HG03039 (cell line): ENCODE measurements at regions not wholly inside any gene's neighbourhood (a gene's known extent, or its start where the extent isn't known, plus 50 kb on each side); places are given as distances from the start of the nearest gene placed in this dataset.

Experiments
- ATAC-seq: cut with Tn5 transposase; IDR thresholded peaks from one replicate; pipeline ENCODE4 v1.9.1; 2021; ENCODE audit warnings: mild to moderate bottlenecking, moderate library complexity; ENCODE audit not compliant: unreplicated experiment

DNA sequence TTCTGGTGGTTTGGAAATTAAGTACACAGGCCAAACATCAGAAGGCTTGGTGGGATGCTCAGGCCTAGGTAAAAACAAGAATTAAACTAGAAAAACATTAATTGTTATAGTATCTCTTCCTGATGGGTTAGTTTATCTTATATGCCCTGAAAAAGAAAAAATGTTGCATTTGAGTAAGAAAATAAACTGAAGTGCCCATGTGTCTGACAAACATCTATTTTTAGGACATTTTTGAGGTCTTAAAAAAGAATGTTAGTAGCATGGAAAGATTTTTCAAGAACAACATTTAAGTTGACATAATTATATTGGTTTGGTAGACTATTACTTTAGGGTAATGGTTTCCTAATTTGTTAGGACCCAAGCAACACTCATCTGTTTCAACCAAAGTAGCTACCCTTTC lies 140.1 kb upstream of the RND3 start:
- no peak for ATAC-seq

DNA sequence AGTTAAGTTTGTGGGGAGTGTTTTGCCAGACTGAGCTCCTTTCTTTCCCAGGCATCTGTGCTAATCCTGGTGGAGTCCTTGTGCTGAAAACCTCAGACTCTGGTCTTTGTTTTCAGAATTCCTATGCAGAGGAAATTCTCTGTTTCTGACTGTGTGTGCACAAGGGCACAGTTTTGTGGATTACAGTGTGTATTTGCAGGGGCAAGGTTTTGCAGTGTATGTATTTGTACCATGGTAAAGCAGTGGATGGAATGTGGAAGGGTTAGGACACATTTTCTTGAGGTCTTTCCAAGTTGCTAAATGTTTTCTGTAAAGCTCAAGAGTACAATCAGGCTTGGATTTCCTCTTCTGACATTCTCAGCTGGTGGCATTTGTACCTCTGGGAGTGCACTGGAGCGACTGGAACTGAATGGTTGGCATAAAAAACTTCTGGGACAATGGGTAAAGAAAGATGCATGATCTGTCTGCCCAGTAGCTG lies 139.5 kb upstream of the RND3 start:
- ATAC-seq: no peak

DNA sequence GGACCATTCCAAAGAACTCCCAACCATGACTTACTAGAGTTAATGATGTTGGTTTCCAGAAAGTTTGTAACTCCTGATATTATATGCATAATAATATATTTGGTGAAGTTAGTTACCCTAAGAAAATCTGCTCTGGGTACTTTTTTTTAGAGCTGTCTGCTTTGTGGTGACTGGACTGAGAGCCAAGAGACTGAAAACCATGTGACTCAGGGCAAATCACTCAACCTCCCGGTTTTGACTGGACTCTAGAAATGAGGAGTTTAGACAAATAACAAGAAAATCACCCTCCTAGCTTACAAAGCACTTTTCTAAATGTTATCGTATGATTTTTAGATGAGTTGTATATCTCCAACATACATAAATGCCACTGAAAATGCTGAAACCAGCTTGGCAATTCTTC lies 138.3 kb upstream of the RND3 start:
- no peak for ATAC-seq

DNA sequence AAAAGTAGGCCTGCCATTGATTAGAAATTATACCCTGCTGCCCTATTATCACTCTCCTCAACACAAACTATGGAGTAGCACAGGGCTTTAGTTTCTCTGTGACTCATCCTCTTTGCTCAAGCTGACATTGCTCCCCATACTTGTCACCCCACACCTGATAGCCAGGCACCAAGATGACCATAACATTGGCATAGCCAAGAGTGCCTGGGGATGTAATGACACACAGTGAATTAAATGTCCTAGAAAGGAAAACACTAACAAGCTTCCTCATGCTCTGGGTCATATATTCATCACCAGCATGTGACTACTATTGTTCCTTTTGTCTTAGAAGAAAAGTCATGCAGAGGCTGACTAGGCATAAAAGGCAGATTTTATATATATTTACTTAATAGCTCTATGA lies 137.8 kb upstream of the RND3 start:
- no peak for ATAC-seq

DNA sequence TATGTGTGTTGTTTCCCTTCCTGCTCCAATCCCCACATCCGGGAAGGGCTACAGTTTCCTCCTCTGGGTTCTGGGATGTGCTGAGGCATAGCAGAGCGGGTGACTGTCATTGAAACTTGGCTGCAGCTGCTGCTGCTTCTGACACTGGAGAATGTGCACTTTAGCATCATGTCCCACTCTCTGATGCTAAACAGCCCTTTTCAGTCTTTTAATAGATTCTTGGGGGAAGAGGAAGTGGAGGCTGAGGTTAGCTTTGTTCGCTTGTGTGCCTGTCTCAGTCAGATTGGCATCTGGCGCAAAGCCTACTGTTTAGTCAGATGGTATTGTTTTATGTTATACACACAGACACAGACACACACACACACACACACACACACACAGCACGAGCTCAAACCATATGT lies 136.5 kb upstream of the RND3 start:
- no peak for ATAC-seq

DNA sequence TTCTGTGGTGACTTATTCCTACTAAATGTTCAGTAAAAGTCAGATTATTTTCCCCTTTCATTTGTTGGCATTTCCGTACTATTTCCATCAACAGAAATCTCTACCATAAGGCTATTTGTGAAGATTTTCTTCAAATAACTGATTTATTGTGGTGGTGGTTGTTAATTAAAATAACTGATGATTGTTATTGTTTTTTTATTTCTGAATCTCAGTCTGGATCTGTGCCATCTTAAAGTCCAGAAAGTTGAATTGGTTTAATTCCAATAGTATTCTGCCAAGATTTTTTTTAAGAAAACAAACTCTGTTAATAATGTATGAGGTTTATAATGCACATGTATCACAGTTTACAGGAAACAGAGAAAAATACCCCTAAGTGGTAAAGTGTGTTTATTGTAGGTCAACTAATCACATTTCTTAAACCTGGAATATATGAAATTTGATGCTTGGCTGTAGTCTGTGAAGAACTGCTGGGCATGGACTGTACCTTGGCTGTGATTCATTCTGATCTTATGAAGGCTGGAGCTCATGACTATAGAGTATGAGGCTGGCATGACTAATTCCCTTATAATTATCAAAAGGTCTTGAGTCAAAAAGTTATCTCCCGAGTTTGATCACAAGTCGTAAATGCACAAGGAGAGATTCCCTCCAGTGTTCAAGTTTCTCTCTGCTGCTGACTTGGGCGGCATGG lies 134.2 kb upstream of the RND3 start:
- no peak for ATAC-seq

DNA sequence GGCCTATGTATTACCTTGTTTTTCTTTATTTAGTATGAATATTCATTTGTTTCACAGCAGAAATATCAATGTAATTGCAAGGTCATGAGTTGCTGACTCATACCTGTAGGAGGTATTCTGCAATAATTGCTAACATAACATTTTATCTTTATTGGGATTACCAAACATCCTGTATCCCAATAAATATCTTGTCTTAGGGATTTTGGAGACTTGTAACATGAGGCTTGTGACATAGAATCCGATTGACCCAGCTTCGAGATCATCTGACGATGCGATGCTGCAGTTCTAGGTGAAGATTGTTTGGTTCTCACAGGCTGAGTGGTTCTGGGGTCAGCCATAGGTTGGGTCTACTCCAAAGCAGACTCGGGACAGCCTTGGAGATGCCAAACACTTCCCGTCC lies 133.4 kb upstream of the RND3 start:
- no peak for ATAC-seq

DNA sequence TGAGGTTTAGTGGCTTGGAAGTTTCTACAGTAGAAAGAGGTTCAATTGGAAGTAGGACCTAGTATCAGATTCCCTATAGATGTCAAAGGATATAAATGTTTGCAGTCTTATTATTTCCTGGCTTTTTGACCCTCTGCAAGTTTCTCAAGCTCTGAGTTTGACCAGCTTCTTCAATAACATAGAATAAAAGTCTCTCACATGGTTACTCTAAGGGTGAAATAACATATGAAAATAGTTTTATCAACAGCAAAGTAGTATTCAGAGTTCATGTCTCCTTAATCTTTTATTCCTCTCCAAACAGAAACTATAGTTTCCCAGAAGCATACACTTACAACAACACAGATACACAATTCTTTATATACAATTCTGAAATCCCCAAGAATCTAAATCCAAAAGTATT lies 132.9 kb upstream of the RND3 start:
- no peak for ATAC-seq

DNA sequence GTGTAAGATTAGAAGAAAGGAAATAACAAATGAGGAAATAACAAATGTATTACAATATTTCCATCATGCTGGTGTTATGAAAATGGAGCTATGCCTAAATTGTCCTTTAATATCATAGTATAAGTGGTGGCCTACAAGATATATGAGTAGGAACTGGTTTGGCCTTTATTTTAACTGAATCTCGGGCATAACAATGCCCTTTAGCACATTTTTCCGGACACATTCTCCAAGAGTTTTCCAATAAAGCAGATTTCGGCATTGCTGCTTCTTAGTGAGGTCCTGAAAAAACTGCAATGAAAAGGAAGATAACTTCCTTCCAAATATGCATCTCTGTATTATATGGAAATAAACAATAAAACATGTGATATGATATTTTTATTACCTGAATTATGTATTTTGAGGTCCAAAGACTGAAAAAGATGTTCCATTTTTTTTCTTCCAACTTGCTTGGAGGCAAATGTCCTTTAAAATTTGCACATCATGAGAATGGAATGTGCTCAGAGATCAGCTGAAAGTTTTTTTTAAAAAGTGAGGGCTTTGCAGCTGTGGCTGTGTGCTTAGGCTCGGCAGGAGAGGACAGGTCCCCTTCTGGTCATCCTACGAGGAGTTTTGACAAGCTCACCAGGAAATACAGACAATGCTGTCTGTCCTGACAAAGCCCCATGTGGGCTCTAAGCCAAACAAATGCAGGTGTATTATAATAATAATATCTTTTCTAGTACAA lies 132.3 kb upstream of the RND3 start:
- no peak for ATAC-seq

DNA sequence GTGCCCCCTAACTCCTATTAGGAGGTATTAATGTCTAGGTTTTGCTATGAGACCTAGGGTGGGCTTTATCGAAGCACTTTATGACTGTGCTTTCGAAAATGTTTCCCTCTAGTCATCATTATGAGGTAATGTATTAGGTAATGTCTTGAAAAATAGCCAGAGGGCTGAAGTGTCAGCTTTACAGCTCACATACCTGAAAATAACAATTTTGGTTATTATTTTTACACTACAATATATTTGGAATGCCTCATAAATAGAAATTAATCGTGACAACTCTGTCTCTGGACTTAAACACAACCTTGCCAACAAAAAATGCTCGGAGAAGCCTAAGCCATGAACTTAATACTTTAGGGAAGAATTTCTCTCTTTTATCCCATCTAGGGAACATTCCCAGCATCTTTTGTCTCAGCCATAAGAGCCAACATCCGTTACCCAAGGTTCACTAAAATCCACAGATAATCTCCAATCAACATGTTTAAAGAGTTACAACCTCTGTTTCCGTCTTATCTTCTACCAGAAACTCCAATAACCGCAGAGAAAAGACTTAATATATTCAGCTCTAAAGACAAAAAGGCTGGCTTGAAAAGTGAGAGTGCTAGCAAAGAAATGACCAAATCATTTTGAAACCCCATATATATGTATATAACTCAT lies 130.9 kb upstream of the RND3 start:
- no peak for ATAC-seq

DNA sequence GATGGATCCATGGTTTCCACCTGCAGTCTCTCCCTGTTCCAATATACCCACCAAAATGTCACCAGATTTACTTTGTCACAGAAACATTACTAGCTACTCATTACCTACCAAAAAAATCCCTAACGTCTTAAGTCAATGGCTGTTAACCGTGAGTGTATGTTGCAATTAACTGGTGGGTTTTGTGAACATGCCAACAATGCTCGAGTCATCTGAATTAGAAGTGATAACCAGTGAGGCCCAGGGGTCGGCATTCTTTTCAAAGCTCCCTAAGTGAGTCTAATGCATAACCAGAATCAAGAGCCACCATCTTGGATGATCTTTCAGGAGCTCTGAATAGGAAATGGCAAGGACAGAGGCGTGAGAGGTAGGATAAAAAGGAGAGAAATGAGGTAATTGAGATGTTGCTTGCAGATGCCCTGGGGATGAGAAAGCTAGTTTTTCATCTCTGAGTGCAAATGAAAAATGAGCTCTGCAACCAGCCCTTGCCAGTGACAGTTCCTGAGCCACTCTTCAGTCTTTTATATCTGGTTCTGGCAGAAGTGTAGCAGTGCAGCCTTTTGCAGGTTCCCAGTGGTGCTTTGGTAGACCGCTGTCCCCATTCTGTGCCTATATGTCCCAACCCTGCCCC lies 130.0 kb upstream of the RND3 start:
- ATAC-seq: no peak

DNA sequence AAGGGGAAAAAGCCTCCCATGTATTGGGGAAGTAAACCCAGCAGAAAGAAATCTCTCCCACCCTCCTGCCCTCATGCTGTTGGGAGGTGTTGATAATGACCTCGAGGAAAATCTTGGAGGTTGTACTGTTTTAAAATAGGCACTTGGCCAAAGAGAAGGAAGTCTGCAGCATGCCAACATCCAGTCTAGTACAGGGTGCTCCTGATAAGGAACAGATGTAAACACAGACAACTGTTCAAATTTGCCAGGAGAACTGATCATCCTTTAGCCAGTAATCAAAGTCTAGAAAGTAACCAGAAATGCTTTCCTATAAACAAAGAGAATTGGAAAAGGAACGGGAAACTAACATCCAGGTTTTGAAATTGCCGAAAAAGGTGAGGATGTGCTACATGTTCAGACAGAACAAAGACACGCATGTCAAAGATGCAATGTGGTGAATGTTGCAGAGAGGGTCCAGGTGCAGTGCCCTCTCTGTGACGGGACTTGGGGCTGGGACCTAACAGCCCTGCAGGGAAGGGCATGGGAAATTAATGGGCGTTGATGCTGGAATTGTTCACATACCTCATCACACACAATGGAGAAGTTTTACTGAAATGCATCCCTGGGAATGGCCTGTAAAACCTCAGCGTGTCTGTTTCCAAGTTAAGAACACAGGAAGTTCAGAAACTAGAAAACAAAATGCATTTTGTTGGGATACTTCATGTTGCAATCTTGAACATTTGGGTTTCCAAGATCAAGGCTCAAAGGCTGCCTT lies 125.7 kb upstream of the RND3 start:
- ATAC-seq: no peak

DNA sequence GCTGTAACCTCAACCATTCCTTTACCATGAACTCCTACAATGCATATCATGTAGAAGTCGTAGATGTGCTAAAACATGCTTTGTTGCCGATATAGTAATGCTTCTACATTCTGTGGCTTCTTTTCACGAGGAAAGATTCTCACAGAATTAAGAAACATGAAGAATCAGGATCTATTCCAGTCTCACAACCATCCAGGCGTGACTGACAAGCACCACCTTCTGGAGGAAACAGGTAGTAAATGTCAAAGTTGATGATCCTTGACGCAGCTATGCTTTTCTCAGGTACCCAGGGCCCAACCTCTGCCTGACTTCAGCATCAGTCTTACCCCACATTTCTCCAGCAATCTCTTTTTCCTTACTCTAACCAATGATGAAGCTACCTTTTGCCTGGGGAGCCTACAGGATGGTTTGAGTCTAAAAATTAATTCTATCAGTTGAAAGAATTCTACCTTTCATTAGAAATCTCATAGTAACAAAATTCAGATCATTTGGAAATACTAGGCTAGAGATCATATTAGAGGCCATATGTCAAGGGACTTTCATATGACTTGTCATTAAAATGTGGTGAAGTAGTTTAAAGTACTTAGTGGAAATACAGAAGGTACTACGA lies 123.3 kb upstream of the RND3 start:
- no peak for ATAC-seq

DNA sequence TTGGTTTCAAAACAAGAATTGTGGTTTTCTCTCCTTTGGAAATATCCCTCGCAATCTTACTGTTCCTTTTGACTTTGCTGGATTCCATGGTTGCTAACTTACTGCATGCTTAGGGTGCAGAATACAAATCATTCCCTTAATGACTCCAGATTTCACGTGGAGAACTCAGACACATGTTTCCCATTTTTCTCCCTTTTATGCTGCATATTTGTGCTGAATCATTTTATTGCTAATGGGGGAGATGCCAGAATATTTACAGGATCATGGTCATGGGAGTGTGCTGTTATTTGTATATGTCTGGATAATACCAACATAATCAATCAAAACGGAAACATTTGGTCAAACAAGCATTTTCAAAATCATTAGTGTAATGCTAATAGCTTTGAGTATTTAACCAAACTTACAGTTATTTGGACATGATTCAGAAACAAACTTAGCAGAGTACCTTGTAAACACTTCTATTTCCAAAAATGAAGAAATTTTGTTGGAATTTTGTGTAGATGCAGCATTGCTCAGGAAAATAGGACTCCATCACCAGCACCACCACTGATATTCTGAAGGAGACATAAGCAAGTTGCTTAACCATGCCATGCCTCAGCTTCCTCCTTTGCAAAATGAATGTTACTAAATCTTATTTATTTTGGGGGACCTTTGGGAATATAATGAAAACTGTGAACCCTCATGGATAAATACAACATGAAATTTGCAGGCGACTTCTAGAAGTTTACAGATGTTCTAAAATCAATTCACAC lies 122.5 kb upstream of the RND3 start:
- no peak for ATAC-seq

DNA sequence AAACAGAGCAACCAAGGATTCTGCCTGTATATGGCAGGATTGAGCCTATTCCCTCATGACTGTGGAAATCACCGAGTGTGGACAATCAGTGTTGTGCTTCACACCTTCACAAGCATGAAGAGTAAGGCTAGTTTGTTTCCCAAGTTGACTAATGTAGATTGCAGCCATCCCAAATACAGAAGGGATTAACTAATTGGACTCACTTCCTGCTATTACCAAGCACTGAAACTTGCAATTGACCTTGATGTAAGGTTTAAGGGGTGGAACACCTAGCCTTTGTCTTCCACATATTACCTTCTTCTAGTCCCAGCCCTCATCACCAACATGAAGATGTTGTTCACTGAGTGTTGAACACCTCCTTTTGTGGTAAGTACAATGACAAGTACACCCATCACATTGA lies 120.9 kb upstream of the RND3 start:
- no peak for ATAC-seq

DNA sequence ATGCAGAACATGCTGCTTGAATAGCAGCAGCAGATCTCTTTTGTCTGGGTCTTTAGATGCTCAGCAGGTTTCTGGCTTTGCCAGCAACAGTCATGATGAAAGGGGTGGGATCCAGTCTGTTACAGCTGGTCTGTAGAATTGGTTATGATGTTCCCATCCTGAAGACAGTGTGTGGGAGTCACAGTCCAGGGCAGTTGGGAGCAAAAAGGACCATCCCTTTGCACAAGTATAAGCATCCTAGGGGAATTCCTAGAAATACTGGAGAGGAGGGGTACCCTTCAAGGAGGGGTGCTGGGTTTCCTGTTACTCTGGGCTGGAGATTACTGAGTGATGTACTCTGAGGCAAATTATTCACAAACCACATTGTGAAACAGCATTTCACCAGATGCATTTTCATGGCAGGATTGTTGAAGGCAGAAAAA lies 119.9 kb upstream of the RND3 start:
- no peak for ATAC-seq

DNA sequence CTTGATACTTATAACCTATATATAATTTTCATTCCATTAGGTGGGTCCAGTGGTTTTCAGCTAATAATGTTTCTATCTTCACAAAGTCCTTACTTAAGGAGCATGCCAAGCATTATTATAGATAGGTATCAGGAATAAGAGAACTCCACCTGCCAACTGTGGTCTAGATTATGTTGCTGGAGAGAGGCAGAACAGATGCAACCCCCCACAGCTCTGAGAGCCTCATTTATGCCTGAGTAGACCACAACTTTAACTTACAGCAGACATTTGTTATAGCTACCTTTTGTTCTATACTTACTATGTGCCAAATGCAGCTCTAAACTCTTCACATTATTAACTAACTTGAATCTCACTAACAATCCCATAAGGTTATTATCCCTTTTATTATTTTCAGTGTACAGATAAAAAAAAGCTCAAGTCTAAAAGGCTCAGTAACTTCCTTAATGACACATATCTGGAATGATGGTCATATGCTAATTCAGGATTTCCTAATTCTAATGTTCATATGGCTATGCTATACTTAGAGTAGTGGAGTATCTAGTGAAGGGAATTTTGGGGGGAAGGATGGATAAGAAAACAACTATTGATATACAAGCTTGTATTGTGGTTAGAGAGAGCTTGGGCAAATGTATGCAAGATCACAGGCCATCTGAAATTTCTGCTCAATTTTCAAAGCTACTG lies 119.1 kb upstream of the RND3 start:
- ATAC-seq: no peak

DNA sequence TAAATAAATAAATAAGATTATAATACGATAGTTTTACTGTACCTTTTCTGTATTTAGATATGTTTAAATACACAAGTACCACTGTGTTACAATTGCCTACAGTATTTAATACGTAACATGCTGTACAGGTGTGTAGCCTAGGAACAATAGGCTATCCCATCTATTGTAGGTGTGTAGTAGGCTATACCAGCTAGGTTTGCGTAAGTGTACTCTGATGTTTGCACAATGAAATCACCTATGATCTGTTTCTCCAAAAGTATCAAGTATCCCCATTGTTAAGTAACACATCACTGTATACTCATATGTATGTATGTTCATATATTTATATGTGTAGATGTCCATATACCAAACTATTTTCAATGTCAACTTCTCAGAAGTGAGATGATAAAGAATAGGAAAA lies 118.2 kb upstream of the RND3 start:
- ATAC-seq: no peak

DNA sequence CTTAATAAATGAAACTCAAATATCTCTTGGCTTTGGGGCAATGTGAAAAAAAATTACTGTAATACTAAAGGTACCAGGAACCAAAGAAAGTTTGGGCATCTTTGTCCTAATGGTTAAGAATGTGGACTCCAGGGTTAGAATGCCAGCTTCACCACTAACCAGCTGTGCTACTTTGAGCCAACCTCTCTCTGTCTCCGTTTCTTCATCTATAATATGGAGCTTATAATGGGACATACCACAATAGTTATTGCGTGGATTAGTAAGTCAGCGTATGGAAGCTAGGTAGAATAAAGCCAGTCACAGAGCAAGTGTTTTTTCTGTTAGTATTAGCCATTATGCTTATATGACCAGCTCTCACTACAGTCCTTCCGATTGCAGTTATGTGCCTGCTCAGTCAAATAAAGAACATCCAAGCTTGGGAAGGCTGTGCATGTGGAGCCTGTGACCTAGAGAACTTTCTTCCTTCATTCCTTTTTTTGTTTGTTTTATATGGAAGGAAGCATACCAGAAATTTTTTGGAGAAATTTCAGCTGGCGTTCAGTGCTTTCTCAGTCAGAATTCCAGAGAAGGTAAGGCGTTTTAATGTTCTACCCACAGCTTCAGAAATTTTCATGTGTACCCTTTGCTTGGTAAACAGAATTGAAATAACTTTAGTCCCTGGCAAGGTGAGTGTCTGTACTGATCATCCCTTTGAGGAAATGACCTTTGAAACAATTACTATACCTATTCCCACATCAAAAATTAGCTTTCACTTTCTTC lies 114.0 kb upstream of the RND3 start:
- ATAC-seq: no peak
